Keratinocyte (primary cell): ENCODE measurements at regions not wholly inside any gene's neighbourhood (a gene's known extent, or its start where the extent isn't known, plus 50 kb on each side); places are given as distances from the start of the nearest gene placed in this dataset.

Experiments used
- EZH2 ChIP-seq: IDR thresholded peaks from one replicate; pipeline ENCODE4 v1.6.1; 2012; ENCODE audit warnings: inconsistent platforms, mild to moderate bottlenecking, low read length, moderate library complexity
- TF ChIP-seq, protein P1 (sequence below), 3 experiments: IDR thresholded peaks in 1 of 3; conservative IDR thresholded peaks in 1 of 3; optimal IDR thresholded peaks in 1 of 3; 2 replicates in 2 of 3; 3 replicates in 1 of 3; pipeline versions ENCODE3 to v1.5.1; 2011; ENCODE audit warnings: low read length in 3 of 3, mild to moderate bottlenecking in 3 of 3, moderate library complexity in 2 of 3, control low read depth in 1 of 3, inconsistent platforms in 1 of 3; ENCODE audit not compliant: insufficient read depth in 2 of 3; ENCODE audit errors: extremely low read depth in 1 of 3

DNA sequence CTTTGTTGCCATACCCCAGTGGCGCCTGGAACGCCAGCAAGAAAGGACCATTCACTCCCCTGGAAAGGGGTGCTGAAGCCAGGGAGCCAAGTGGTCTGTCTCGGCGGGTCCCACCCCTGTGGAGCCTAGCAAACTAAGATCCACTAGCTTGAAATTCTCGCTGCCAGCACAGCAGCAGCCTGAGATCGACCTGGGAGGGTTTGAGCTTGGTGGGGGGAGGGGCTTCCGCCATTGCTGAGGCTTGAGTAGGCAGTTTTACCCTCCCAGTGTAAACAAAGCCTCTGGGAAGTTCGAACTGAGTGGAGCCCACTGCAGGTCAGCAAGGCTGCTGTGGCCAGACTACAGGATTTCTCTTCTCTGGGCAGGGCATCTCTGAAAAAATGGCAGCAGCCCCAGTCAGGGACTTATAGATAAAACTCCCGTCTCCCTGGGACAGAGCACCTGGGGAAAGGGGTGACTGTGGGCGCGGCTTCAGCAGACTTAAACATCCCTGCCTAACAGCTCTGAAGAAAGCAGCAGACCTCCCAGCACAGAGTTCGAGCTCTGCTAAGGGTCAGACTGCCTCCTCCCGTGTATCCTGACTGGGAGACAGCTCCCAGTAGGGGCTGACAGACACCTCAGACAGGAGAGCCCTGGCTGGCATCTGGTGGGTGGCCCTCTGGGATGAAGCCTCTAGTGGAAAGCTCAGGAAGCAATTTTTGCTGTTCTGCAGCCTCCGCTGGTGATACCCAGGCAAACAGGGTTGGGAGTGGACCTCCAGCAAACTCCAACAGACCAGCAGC is 281.1 kb upstream of the SP4 start:
- TF ChIP-seq EZH2 = no peak
- TF ChIP-seq, protein P1, sequence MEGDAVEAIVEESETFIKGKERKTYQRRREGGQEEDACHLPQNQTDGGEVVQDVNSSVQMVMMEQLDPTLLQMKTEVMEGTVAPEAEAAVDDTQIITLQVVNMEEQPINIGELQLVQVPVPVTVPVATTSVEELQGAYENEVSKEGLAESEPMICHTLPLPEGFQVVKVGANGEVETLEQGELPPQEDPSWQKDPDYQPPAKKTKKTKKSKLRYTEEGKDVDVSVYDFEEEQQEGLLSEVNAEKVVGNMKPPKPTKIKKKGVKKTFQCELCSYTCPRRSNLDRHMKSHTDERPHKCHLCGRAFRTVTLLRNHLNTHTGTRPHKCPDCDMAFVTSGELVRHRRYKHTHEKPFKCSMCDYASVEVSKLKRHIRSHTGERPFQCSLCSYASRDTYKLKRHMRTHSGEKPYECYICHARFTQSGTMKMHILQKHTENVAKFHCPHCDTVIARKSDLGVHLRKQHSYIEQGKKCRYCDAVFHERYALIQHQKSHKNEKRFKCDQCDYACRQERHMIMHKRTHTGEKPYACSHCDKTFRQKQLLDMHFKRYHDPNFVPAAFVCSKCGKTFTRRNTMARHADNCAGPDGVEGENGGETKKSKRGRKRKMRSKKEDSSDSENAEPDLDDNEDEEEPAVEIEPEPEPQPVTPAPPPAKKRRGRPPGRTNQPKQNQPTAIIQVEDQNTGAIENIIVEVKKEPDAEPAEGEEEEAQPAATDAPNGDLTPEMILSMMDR (optimal IDR thresholded peaks at IDR 0.05 in 1 of 3, IDR thresholded peaks at IDR 0.05 in 1 of 3, conservative IDR thresholded peaks at IDR 0.05 in 1 of 3; ENCODE audit: extremely low read depth in 1 of 3, insufficient read depth in 2 of 3, low read length in 3 of 3) = no peak
